ENCODE measurements at regions not wholly inside any gene's neighbourhood (a gene's known extent, or its start where the extent isn't known, plus 50 kb on each side); places are given as distances from the start of the nearest gene placed in this dataset.

DNA sequence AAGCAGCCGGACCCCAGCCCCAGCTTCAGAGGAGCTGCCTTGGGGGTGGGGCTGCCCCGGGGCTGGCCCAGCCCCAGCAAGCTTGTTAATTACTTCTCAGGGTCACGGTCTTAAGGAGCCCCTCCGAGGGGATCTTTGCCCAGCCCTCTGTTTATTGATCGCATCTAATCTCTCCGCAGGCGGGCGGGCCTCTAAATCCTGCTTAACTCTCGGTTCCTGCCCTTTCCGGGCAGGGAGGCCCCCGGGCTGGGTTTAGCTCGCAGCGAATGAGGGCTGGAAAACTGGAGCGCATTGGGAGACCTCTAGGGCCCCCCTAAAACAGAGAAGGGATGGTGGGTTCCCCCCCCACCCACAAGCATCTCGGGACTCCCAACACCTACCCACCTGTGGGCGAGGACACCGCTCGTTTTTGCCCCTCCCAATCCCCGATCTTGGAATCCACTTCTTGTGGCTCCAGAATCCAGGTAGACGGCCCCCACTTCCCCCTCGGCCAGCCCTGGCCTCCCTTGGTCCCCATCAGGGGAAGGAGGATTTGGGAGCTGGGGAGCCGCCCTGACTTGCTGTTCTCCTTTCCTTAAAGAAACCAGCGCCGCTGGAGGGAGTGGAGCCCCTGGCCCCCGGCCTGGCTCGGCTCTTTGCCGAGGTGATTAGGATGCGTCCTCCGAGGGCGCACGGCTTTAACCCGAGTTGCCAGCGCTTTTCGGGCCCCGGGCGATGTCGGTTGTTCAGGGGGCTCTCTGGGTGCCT is 59.5 kb upstream of the ADGRL1 start (continued):
- no peak for TF ChIP-seq NANOG (IDR thresholded peaks at IDR 0.05; ENCODE audit: insufficient read depth, low read depth, low read length, poor library complexity, severe bottlenecking)
- no peak for TF ChIP-seq KDM5A (IDR thresholded peaks at IDR 0.05; ENCODE audit: low read length)
- no peak for TF ChIP-seq FOSL1 (IDR thresholded peaks at IDR 0.05; ENCODE audit: insufficient read depth, low read depth, low read length)
- no peak for TF ChIP-seq SUZ12 (IDR thresholded peaks at IDR 0.05; ENCODE audit: low read length)
- TF ChIP-seq CHD1 (IDR thresholded peaks at IDR 0.05; ENCODE audit: low read depth, low read length): no peak
- peak; percentile 11 for TF ChIP-seq TBP (IDR thresholded peaks at IDR 0.05; ENCODE audit: low read depth, low read length)
- no peak for TF ChIP-seq CHD2 (IDR thresholded peaks at IDR 0.05; ENCODE audit: low read length)
- no peak for TF ChIP-seq SIX5 (IDR thresholded peaks at IDR 0.05; ENCODE audit: low read depth, low read length)
- TF ChIP-seq HDAC2 (IDR thresholded peaks at IDR 0.05; ENCODE audit: borderline replicate concordance in 1 of 2, low read depth in 2 of 2, low read length in 2 of 2): no peak
- no peak for TF ChIP-seq RXRA (IDR thresholded peaks at IDR 0.05; ENCODE audit: insufficient read depth, low read depth, low read length)
- no peak for TF ChIP-seq MAFK (IDR thresholded peaks at IDR 0.05; ENCODE audit: low read depth, low read length)
- no peak for TF ChIP-seq HDAC6 (IDR thresholded peaks at IDR 0.05; ENCODE audit: low read depth, low read length)
- TF ChIP-seq BACH1 (IDR thresholded peaks at IDR 0.05; ENCODE audit: low read length): no peak
- TF ChIP-seq BRCA1 (IDR thresholded peaks at IDR 0.05; ENCODE audit: low read depth, low read length): no peak
- TF ChIP-seq ZNF274 (IDR thresholded peaks at IDR 0.05; ENCODE audit: borderline replicate concordance, extremely low read depth, low read length): no peak
- TF ChIP-seq SIRT6 (IDR thresholded peaks at IDR 0.05; ENCODE audit: low read length): no peak
- TF ChIP-seq CTBP2 (IDR thresholded peaks at IDR 0.05; ENCODE audit: borderline replicate concordance, insufficient read depth, insufficient read length, low read length): no peak
- no peak for TF ChIP-seq YY1 (IDR thresholded peaks at IDR 0.05; ENCODE audit: low read depth, low read length)
- TF ChIP-seq POLR2A (IDR thresholded peaks at IDR 0.05; ENCODE audit: control extremely low read depth in 1 of 2, low read depth in 2 of 2, low read length in 2 of 2): no peak

Data from H1 (cell line).